Mesodermal cell (in vitro differentiated cells): ENCODE measurements at regions not wholly inside any gene's neighbourhood (a gene's known extent, or its start where the extent isn't known, plus 50 kb on each side); places are given as distances from the start of the nearest gene placed in this dataset.
"Not testable (repeated sequence)": the region's sequence is repeated elsewhere in the genome, so short reads cannot be mapped to it uniquely, and the experiment has no call there.

Experiments
- H3K27ac ChIP-seq: 2 replicates; pipeline ENCODE4 v1.7.0; 2013; ENCODE audit warnings: mild to moderate bottlenecking, low read depth, low read length, moderate library complexity; ENCODE audit not compliant: severe bottlenecking
- H3K36me3 ChIP-seq: 2 replicates; pipeline ENCODE4 v1.7.1; 2013; ENCODE audit warnings: mild to moderate bottlenecking, low read length, moderate library complexity; ENCODE audit not compliant: control insufficient read depth, insufficient read depth
- H3K4me1 ChIP-seq: one replicate; pipeline ENCODE4 v1.7.1; 2013; ENCODE audit warnings: mild to moderate bottlenecking, low read length; ENCODE audit not compliant: insufficient read depth, control insufficient read depth, poor library complexity, severe bottlenecking
- H3K4me3 ChIP-seq: 2 replicates; pipeline ENCODE4 v1.7.0; 2013; ENCODE audit warnings: low read length, control low read depth, mild to moderate bottlenecking; ENCODE audit not compliant: insufficient read depth, poor library complexity, severe bottlenecking; ENCODE audit errors: extremely low read depth
- H3K9me3 ChIP-seq: 2 replicates; pipeline ENCODE4 v1.7.1; 2013; ENCODE audit warnings: mild to moderate bottlenecking, low read length, moderate library complexity; ENCODE audit not compliant: control insufficient read depth
- WGBS, 2 experiments: methylation state at CpG; one replicate each; pipeline ENCODE4 v1.1.5; 2013; ENCODE audit warnings: missing lambda C conversion rate in 2 of 2; ENCODE audit not compliant: insufficient coverage in 2 of 2; 5-methylcytosine and 5-hydroxymethylcytosine counted together

DNA sequence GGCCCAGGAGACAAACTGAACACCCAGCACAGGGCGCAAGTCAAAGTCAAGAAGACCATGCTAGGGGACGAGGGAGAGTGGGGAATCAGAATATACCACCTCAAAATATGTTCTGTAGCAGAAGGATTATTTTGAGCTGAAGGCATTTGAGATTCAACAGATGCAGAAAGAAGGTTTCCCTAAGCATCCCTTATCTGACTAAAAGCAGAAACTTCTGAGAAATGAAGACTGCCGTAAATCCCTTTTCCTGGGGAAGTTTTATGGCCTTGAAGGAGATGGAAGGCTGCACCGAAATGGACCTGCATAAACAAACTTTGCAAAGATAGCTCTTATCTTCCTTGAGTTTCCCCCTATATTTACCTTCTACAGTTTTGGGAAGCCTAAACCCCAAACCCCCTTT is 72.8 kb downstream of the PTTG1 start:
- WGBS, 2 experiments = 63 to 92% methylated on average over 2 of the region's 4 CpGs

GRCh38 chr5:160496334-160496733 is 74.7 kb downstream of the PTTG1 start:
- Histone ChIP-seq H3K4me1 (no peaks in the 10 kb centered on the region), H3K36me3 (no peaks in the 10 kb centered on the region), H3K9me3 (no peaks in the 10 kb centered on the region), H3K4me3 (no peak overlapping the region), H3K27ac (no peak overlapping the region)
- 77 to 91% methylated on average over 4 to 6 of the region's 6 CpGs for WGBS, 2 experiments

More for the DNA sequence above, 72.8 kb downstream of the PTTG1 start:
- Histone ChIP-seq H3K27ac (no peak overlapping the region), H3K4me3 (no peak overlapping the region), H3K4me1 (no peaks in the 10 kb centered on the region), H3K9me3 (no peaks in the 10 kb centered on the region), H3K36me3 (no peaks in the 10 kb centered on the region)

DNA sequence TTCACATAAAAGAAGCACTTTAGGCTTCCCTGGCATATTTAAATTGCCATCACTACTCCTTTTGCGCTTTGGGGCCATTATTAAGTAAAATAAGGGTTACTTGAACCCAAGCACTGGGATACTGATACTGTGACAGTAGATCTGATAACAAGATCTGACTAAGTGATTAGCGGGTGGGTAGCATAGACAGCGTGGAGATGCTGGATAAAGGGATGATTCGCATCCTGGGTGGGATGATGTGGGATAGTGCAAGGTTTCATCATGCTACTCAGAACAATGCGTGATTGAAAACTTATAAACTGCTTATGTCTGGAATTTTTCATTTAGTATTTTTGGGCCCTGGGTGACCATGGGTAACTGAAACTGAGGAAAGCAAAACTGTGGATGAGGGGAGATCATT is 75.1 kb downstream of the PTTG1 start:
- peak overlapping the region; percentile 49 for H3K27ac ChIP-seq
- no peak overlapping the region for H3K4me3 ChIP-seq
- H3K9me3 ChIP-seq = no peaks in the 10 kb centered on the region
- H3K36me3 ChIP-seq = no peaks in the 10 kb centered on the region
- no peaks in the 10 kb centered on the region for H3K4me1 ChIP-seq
- WGBS, 2 experiments = 90 to 98% methylated on average over 4 of the region's 5 CpGs

- H3K9me3 ChIP-seq = no peaks in the 10 kb centered on the region
- H3K36me3 ChIP-seq = no peaks in the 10 kb centered on the region
- no CpG with 5 or more reads among the region's 2 CpGs for WGBS, 2 experiments
- H3K27ac ChIP-seq = no peak overlapping the region
- no peak overlapping the region for H3K4me3 ChIP-seq
- no peaks in the 10 kb centered on the region for H3K4me1 ChIP-seq
These were observed 76.2 kb downstream of the PTTG1 start for GRCh38 chr5:160497878-160498277.

- H3K27ac ChIP-seq, H3K4me3 ChIP-seq, H3K4me1 ChIP-seq, H3K36me3 ChIP-seq, H3K9me3 ChIP-seq: not testable (repeated sequence)
- WGBS, 2 experiments = 80 to 100% methylated on average over 2 to 4 of the region's 21 CpGs
These were observed 76.9 kb downstream of the PTTG1 start for GRCh38 chr5:160498441-160499043.

GRCh38 chr5:160500786-160501779 is 79.4 kb downstream of the PTTG1 start:
- 88 to 90% methylated on average over 3 to 5 of the region's 6 CpGs for WGBS, 2 experiments
- Histone ChIP-seq H3K36me3 (no peaks in the 10 kb centered on the region), H3K4me3 (no peak overlapping the region), H3K4me1 (no peaks in the 10 kb centered on the region), H3K27ac (no peak overlapping the region), H3K9me3 (no peaks in the 10 kb centered on the region)

- no peak overlapping the region for H3K4me3 ChIP-seq
These were observed 83.3 kb downstream of the PTTG1 start for GRCh38 chr5:160504906-160505305.

GRCh38 chr5:160506006-160507004 is 84.7 kb downstream of the PTTG1 start:
- Histone ChIP-seq H3K4me3 (no peak overlapping the region), H3K4me1 (no peaks in the 10 kb centered on the region), H3K9me3 (no peaks in the 10 kb centered on the region), H3K36me3 (no peaks in the 10 kb centered on the region), H3K27ac (no peak overlapping the region)
- 68 to 76% methylated on average over 13 of the region's 18 CpGs for WGBS, 2 experiments

More at GRCh38 chr5:160504906-160505305, 83.3 kb downstream of the PTTG1 start:
- no peaks in the 10 kb centered on the region for H3K9me3 ChIP-seq
- H3K36me3 ChIP-seq = no peaks in the 10 kb centered on the region
- 64 to 73% methylated on average over 2 of the region's 2 CpGs for WGBS, 2 experiments
- H3K27ac ChIP-seq = no peak overlapping the region
- no peaks in the 10 kb centered on the region for H3K4me1 ChIP-seq

DNA sequence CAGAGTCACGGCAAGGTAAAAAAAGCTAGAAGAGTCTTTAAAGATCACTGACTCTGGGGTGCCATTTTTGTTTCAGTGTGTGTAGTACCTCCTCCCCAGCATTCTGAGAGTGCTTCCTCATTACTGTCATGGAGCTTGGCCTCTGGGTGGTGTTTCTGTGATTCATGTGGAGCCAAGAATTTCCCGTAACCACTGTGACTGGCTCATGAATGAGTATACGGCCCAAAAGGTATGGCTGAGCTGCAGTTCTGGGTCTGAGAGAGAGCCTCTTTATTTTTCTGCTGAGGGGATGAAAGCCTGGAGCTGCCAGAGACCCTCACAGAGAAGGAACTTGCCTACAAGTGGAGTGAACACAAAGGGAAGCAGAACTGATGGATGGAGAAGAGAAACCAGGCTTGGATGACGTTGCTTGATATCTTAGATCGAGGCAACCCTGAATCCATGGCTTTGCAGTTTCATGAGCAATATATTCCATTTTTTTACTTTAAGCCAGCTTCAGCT is 85.6 kb downstream of the PTTG1 start:
- Histone ChIP-seq H3K36me3 (no peaks in the 10 kb centered on the region), H3K4me1 (no peaks in the 10 kb centered on the region), H3K9me3 (no peaks in the 10 kb centered on the region), H3K27ac (no peak overlapping the region), H3K4me3 (no peak overlapping the region)
- 84 to 85% methylated on average over 3 to 4 of the region's 5 CpGs for WGBS, 2 experiments

DNA sequence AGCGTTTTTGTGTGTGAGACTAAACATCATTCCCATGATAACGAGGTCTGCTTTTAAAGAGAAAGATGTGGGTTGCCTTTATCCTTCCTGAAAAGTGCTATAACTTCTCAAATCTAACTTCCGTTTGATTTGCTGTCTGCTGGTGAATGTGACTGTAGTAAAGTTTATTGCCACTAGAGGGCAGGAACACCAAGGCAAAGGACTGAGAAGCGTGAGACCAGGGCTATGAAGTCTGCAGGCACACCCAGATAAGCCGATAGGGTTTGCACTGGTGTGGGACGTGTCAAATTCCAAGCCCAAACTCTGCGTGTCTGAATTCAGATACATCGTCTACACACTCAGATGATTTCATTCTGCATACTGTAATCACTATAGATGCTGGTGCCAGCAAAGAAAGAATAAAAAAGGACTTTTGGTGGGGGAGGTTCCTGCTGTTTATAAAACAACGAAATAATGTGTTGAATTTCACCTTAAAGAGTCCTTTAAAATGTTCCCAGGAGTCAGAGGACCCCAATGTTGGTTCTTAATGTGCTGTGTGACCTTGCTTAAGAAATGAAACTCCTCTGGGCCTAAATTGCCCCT is 87.2 kb downstream of the PTTG1 start:
- no peaks in the 10 kb centered on the region for H3K4me1 ChIP-seq
- H3K27ac ChIP-seq = no peak overlapping the region
- H3K9me3 ChIP-seq = no peaks in the 10 kb centered on the region
- H3K36me3 ChIP-seq = no peaks in the 10 kb centered on the region
- 22 to 40% methylated on average over 2 to 7 of the region's 9 CpGs for WGBS, 2 experiments
- no peak overlapping the region for H3K4me3 ChIP-seq
